Endothelial cell of umbilical vein (primary cell): ENCODE measurements at regions not wholly inside any gene's neighbourhood (a gene's known extent, or its start where the extent isn't known, plus 50 kb on each side); places are given as distances from the start of the nearest gene placed in this dataset.

Experiments used
- CTCF ChIP-seq, 2 donors: IDR thresholded peaks; 1 replicate in 1 of 2; 2 replicates in 1 of 2; pipeline ENCODE4 v1.5.1; 2011; ENCODE audit warnings: low read length in 2 of 2, mild to moderate bottlenecking in 2 of 2, moderate library complexity in 2 of 2, control low read depth in 1 of 2, inconsistent platforms in 1 of 2, low read depth in 1 of 2; ENCODE audit not compliant: insufficient read depth in 1 of 2; ENCODE audit errors: extremely low read depth in 1 of 2
- EZH2 ChIP-seq: IDR thresholded peaks from 2 replicates; pipeline ENCODE4 v1.6.1; 2012; ENCODE audit warnings: borderline replicate concordance, low read depth, mild to moderate bottlenecking, moderate library complexity, low read length, inconsistent platforms; ENCODE audit not compliant: severe bottlenecking
- FOS ChIP-seq: IDR thresholded peaks from 2 replicates; pipeline ENCODE4 v1.6.1; 2011; ENCODE audit warnings: mild to moderate bottlenecking, low read length, moderate library complexity, borderline replicate concordance; ENCODE audit not compliant: insufficient read depth
- GATA2 ChIP-seq: IDR thresholded peaks from 2 replicates; pipeline ENCODE4 v1.7.0; 2011; ENCODE audit warnings: low read depth, mild to moderate bottlenecking, moderate library complexity, mixed read lengths, low read length; ENCODE audit not compliant: insufficient read length, insufficient read depth
- JUN ChIP-seq: IDR thresholded peaks from 2 replicates; pipeline ENCODE4 v1.6.1; 2011; ENCODE audit warnings: borderline replicate concordance, low read depth; ENCODE audit not compliant: insufficient read length, insufficient read depth
- MAX ChIP-seq: IDR thresholded peaks from 2 replicates; pipeline ENCODE4 v1.6.1; 2011; ENCODE audit not compliant: insufficient read depth, insufficient read length
- POLR2A ChIP-seq: IDR thresholded peaks from 2 replicates; pipeline ENCODE4 v1.6.1; 2012; ENCODE audit warnings: low read depth, mild to moderate bottlenecking, control low read depth, low read length
- POLR2AphosphoS5 ChIP-seq: IDR thresholded peaks from 2 replicates; pipeline ENCODE4 v1.6.1; 2012; ENCODE audit warnings: low read depth, mild to moderate bottlenecking, control low read depth, low read length, moderate library complexity; ENCODE audit not compliant: insufficient read depth

- no peak for TF ChIP-seq CTCF (IDR thresholded peaks at IDR 0.05; ENCODE audit: extremely low read depth in 1 of 2, insufficient read depth in 1 of 2, low read depth in 1 of 2, low read length in 2 of 2)
- TF ChIP-seq POLR2A = no peak
- no peak for TF ChIP-seq MAX
- TF ChIP-seq JUN = no peak
- no peak for TF ChIP-seq POLR2AphosphoS5
- TF ChIP-seq EZH2 = no peak
- no peak for TF ChIP-seq FOS
- TF ChIP-seq GATA2 = no peak
Observed at GRCh38 chr7:116425647-116426209, 73.8 kb upstream of the CAV2 start.
